H54 (cell line): ENCODE measurements at regions not wholly inside any gene's neighbourhood (a gene's known extent, or its start where the extent isn't known, plus 50 kb on each side); places are given as distances from the start of the nearest gene placed in this dataset.

Experiments used
- DNase-seq: peaks from one replicate; pipeline ENCODE4 v3.0.0; 2011; ENCODE audit warnings: low spot score, mixed read lengths; ENCODE audit not compliant: insufficient read length
- FAIRE-seq: peaks from 3 replicates; lab custom pipeline; 2011; peaks lifted over from hg19 to GRCh38; lab: Jason Lieb, UNC
- POLR2A ChIP-seq: IDR thresholded peaks from 2 replicates; pipeline ENCODE4 v1.6.1; 2011; ENCODE audit warnings: low read depth, mild to moderate bottlenecking, low read length

- no peak for TF ChIP-seq POLR2A
- DNase-seq = no peak
- FAIRE-seq = no peak
Measured at GRCh38 chr9:18014556-18014955, 435.7 kb downstream of the SH3GL2 start.

DNA sequence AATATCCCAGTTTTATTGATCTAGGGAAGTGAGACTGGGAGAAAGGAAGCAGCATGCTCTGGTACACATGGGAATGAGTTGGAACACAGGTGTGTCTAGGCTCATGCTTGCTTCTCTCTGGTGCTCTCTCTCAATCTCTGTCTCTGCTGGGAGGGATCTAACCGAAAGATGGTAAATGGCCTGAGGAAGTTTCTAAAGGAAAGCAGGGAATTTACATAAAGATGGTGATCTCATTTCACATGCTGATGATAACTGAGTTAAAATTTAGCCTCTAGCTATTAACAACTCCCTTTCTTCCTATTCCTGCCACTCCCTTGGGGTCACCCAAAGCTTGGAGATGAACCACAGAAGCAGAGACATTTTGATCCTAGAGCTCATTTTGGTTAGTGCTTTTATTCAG lies 436.2 kb downstream of the SH3GL2 start:
- FAIRE-seq = no peak
- no peak for TF ChIP-seq POLR2A

GRCh38 chr9:18017136-18017535 lies 438.3 kb downstream of the SH3GL2 start:
- no peak for TF ChIP-seq POLR2A
- no peak for FAIRE-seq
- DNase-seq = no peak

More for the DNA sequence above, 436.2 kb downstream of the SH3GL2 start:
- no peak for DNase-seq

DNA sequence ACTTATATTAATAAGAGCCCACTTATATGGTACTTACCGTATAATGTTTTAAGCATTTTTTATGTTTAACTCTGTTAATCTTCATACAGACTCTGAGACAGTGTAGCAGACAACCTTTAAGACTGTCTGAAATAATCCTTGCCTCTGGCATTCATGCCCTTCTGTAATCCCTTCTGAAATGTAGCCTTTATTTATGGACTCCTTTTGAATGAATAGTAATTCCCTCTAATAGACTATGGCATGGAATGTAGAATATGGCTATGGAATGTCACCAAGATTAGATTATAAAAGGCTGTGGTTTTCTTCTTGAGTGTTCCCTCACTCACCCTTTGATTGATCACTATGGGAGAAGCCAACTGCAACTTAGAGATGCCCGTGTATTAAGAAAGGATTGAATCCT lies 439.4 kb downstream of the SH3GL2 start:
- FAIRE-seq (no peak), DNase-seq (no peak)
- no peak for TF ChIP-seq POLR2A

DNA sequence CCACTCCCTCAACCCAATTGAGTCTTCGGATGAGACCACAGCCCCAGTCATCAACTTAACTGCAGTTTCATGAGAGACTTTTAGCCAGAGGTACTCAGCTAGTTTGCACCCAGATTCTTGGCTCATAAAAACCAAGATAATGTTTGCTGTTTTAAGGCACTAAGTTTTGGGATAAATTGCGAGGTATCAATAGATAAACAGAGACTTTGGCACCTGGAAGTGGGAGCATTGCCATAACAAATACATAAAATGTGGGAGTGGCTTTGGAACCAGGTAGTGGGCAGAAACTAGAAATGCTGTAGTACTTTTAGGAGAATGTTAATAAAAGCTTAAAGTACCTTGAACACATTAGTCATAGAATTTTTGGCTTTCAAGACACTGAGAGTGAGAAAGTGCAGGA lies 439.8 kb downstream of the SH3GL2 start:
- no peak for TF ChIP-seq POLR2A
- DNase-seq (no peak), FAIRE-seq (no peak)

DNA sequence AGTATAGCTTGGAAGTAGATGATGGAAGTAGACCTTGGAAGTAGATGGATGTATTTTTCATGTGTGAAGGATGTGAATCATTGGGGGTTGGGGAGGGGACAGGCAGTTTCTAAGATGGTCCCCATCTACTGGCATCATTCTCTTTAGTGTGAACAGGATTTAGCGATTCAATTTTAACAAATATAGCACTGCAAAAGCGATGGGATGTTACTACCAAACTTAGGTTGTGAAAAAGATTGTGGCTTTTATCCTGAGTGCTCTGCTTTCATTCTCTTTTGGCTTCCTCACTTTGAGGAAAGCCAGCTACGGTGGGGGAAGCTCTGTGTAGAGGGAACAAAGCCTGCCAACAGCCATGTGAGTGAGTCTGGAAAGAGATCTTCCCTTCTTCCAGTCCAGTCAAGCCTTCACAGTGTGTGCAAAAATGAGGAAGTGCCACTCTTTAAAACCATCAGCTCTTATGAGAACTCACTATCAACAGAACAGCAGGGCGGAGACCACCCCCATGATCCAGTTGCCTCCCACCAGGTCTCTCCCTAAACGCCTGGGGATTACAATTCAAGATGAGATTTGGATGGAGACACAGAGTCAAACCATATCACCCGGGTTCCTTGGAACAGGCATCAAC lies 441.4 kb downstream of the SH3GL2 start:
- DNase-seq (no peak), FAIRE-seq (no peak)
- TF ChIP-seq POLR2A = no peak

- no peak for FAIRE-seq
- DNase-seq = no peak
- TF ChIP-seq POLR2A = no peak
Measured at GRCh38 chr9:18022642-18023041, 443.8 kb downstream of the SH3GL2 start.

DNA sequence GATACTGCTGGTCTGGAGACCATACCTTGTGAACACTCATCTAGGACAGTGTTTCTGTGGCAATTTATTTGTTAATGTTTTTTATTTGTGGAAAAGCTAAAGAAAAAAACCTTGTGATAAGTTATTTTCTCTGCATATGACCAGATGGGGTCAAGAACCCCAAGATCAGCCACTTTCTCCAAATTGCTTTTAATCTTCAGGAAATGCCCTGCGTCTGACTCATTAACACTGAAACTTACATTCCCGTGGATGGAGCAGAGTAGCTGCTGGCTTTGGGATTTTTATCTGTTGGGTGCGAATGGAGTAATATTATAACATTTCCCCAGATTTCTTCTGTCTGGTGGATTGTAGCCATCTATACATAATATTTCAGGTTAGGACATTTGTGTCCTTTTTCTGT lies 444.5 kb downstream of the SH3GL2 start:
- no peak for TF ChIP-seq POLR2A
- FAIRE-seq = no peak
- DNase-seq = no peak

- DNase-seq (no peak), FAIRE-seq (no peak)
- TF ChIP-seq POLR2A = no peak
Measured at GRCh38 chr9:18032636-18033035, 441.3 kb upstream of the ADAMTSL1 start.

- no peak for TF ChIP-seq POLR2A
- FAIRE-seq = no peak
- no peak for DNase-seq
Measured at GRCh38 chr9:18036422-18037187, 437.3 kb upstream of the ADAMTSL1 start.

GRCh38 chr9:18037981-18038380 lies 436.0 kb upstream of the ADAMTSL1 start:
- FAIRE-seq = no peak
- no peak for TF ChIP-seq POLR2A
- DNase-seq = no peak

GRCh38 chr9:18040327-18040726 lies 433.6 kb upstream of the ADAMTSL1 start:
- TF ChIP-seq POLR2A = no peak
- no peak for DNase-seq
- no peak for FAIRE-seq

DNA sequence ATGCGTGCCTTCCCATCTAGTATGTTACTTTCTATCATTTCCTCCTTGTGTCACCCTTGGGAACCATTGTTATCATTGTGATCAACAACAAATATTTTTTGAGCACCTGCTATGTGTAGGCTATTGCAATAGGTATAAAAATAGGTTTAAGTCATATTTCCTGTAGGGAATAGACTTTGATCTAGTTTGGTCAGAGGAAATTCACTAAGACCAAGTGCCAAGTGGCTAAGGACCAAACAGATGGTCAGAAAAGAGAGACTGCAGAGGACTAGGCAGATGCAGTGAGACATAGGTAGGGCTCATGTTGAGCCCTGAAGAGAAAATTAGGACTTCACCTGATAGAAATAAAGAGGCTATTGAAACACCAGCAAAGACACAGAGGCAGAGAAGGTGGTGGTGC lies 430.0 kb upstream of the ADAMTSL1 start:
- DNase-seq (no peak), FAIRE-seq (no peak)
- no peak for TF ChIP-seq POLR2A

GRCh38 chr9:18045326-18045725 lies 428.6 kb upstream of the ADAMTSL1 start:
- no peak for FAIRE-seq
- no peak for TF ChIP-seq POLR2A
- no peak for DNase-seq

- no peak for TF ChIP-seq POLR2A
- DNase-seq (no peak), FAIRE-seq (no peak)
Measured at GRCh38 chr9:18046068-18046467, 427.9 kb upstream of the ADAMTSL1 start.

DNA sequence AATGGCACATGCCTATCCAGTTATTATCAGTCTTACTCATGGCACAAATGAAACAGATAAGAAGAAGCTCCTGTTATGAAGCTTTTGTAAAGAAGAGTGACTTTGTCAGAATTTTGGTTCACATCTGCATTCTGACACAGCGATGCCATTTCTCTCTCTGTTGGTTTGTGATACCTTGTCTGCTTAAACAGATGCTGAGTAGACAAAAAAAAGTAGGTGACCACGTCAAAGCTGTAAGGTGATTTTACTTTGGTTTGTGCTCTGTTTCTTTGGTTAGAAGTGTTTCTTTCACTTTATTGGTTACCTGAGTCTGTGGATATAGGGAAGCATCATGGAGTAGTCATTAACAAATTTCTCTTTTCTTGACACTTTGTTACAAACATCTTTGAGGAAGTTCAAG lies 422.3 kb upstream of the ADAMTSL1 start:
- FAIRE-seq = no peak
- no peak for TF ChIP-seq POLR2A

More for the DNA sequence above, 422.3 kb upstream of the ADAMTSL1 start:
- DNase-seq = no peak
